Karpas-422 (cell line): ENCODE measurements at regions not wholly inside any gene's neighbourhood (a gene's known extent, or its start where the extent isn't known, plus 50 kb on each side); places are given as distances from the start of the nearest gene placed in this dataset.

Experiments used
- DNase-seq: peaks from one replicate; pipeline ENCODE4 v3.0.0-alpha.2; 2015
- H2AFZ ChIP-seq: fragments of 200-600 bp; sonication (generic); 2 replicates; pipeline ENCODE4 v1.6.1; 2014; ENCODE audit warnings: antibody characterized with exemption, low read length, mixed read lengths
- H3K27ac ChIP-seq: fragments of 200-600 bp; sonication (generic); 2 replicates; pipeline ENCODE4 v1.5.1; 2014; ENCODE audit warnings: mild to moderate bottlenecking, low read length, moderate library complexity
- H3K27me3 ChIP-seq: fragments of 200-600 bp; sonication (generic); 2 replicates; pipeline ENCODE4 v1.6.1; 2014; ENCODE audit warnings: low read length, mixed read lengths
- H3K36me3 ChIP-seq: fragments of 200-600 bp; sonication (generic); 2 replicates; pipeline ENCODE4 v1.6.1; 2014; ENCODE audit warnings: low read length, mixed read lengths; ENCODE audit not compliant: insufficient read depth
- H3K4me1 ChIP-seq: fragments of 200-600 bp; sonication (generic); 2 replicates; pipeline ENCODE4 v1.6.1; 2014; ENCODE audit warnings: mild to moderate bottlenecking, low read length, mixed read lengths
- H3K4me2 ChIP-seq: fragments of 200-600 bp; sonication (generic); 2 replicates; pipeline ENCODE4 v1.6.1; 2014; ENCODE audit warnings: low read length, low read depth, mild to moderate bottlenecking; ENCODE audit not compliant: poor library complexity, severe bottlenecking
- H3K4me3 ChIP-seq: fragments of 200-600 bp; sonication (generic); 2 replicates; pipeline ENCODE4 v1.5.1; 2014; ENCODE audit warnings: mild to moderate bottlenecking, antibody characterized with exemption, low read length, mixed read lengths
- H3K79me2 ChIP-seq: fragments of 200-600 bp; sonication (generic); 2 replicates; pipeline ENCODE4 v1.6.1; 2014; ENCODE audit warnings: mild to moderate bottlenecking, low read length, mixed read lengths
- H3K9ac ChIP-seq: fragments of 200-600 bp; sonication (generic); 2 replicates; pipeline ENCODE4 v1.6.0; 2014; ENCODE audit warnings: low read length
- H3K9me2 ChIP-seq: fragments of 200-600 bp; sonication (generic), shearing (Covaris generic); replicated peaks from 2 replicates; pipeline ENCODE4 v1.6.0; 2014; ENCODE audit warnings: mild to moderate bottlenecking, low read length, moderate library complexity; ENCODE audit not compliant: insufficient read depth
- H3K9me3 ChIP-seq: fragments of 300-700, 200-600 bp; sonication (generic); 2 replicates; pipeline ENCODE4 v1.6.1; 2014; ENCODE audit warnings: low read length, mixed read lengths
- H4K20me1 ChIP-seq: fragments of 200-600 bp; sonication (generic); 2 replicates; pipeline ENCODE4 v1.6.1; 2014; ENCODE audit warnings: mild to moderate bottlenecking, antibody characterized with exemption, low read length, low read depth; ENCODE audit not compliant: insufficient read depth

DNA sequence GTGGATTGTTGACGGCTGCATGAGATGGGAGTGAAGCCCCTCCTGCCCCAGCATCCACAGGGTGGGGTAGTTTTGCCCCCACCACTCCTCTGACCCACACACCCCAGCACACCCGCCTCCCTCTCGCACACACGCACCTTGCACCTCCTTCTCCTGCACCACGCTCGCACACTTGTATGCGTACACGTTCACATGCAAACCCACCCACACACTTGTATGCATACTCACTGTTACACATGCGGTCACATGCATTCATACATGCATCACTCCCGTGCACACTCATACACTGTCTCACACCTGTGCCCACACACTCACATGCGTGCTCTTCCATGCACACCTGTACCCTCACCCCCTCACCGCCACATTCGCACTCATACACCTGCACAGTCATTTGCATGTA, 70.5 kb upstream of the CIBAR2 start:
- Histone ChIP-seq H3K9ac (no peak overlapping the region), H4K20me1 (no peaks in the 10 kb centered on the region), H3K36me3 (no peaks in the 10 kb centered on the region), H3K9me3 (no peaks in the 10 kb centered on the region), H3K27me3 (no peaks in the 10 kb centered on the region), H2AFZ (no peak overlapping the region), H3K79me2 (no peaks in the 10 kb centered on the region), H3K27ac (no peak overlapping the region), H3K4me2 (no peak overlapping the region), H3K4me1 (no peaks in the 10 kb centered on the region), H3K9me2 (no peaks in the 10 kb centered on the region), H3K4me3 (no peak overlapping the region)
- DNase-seq, result no peak

DNA sequence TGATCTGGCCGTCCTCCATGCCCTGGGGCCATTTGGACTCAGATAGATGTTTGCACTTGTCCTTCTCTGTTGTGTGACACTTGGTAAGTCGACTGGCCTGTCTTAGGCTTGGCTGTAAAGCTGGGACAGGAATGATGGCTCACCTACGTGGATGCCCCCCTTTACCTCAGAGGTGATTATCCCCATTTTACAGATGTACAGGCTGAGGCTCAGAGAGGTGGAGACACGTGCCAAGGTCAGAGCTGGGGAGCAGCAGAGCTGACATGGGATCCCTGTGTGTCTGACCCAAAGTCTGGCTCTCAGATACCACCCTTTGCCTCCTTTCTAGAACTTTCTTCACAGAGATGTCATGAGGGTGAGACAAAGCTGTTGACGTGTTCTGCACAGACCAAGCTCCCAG, 71.3 kb upstream of the CIBAR2 start:
- H3K27me3 ChIP-seq, result no peaks in the 10 kb centered on the region
- no peak overlapping the region for H2AFZ ChIP-seq
- H3K27ac ChIP-seq, result no peak overlapping the region
- H3K36me3 ChIP-seq, result no peaks in the 10 kb centered on the region
- H3K4me3 ChIP-seq, result no peak overlapping the region
- H4K20me1 ChIP-seq, result no peaks in the 10 kb centered on the region
- H3K9me2 ChIP-seq, result no peaks in the 10 kb centered on the region
- H3K9me3 ChIP-seq, result no peaks in the 10 kb centered on the region
- DNase-seq, result no peak
- H3K4me1 ChIP-seq, result no peaks in the 10 kb centered on the region
- no peak overlapping the region for H3K9ac ChIP-seq
- no peak overlapping the region for H3K4me2 ChIP-seq
- no peaks in the 10 kb centered on the region for H3K79me2 ChIP-seq

DNA sequence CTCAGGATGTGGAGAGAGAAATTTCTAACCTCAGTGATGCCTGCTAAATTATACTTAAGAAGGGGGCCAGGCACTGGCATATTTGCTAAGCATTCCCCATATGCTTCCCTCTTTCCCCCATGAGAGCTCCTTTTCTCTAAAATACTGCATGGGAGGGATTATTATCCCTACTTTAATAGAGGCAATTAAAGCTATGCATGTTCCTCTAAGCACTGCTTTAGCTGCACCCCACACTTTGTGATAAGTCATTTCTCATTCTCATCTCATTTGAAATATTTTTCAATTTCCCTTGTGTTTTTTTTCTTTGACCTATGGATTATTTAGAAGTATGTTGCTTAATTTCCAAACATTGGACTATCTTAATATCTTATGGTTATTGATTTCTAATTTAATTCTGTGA, 72.1 kb upstream of the CIBAR2 start:
- Histone ChIP-seq H3K9me2 (no peaks in the 10 kb centered on the region), H3K4me3 (no peak overlapping the region), H3K9me3 (no peaks in the 10 kb centered on the region), H3K27ac (no peak overlapping the region), H2AFZ (no peak overlapping the region), H3K36me3 (no peaks in the 10 kb centered on the region), H3K27me3 (no peaks in the 10 kb centered on the region), H4K20me1 (no peaks in the 10 kb centered on the region), H3K4me2 (no peak overlapping the region), H3K4me1 (no peaks in the 10 kb centered on the region), H3K9ac (no peak overlapping the region), H3K79me2 (no peaks in the 10 kb centered on the region)
- no peak for DNase-seq

DNA sequence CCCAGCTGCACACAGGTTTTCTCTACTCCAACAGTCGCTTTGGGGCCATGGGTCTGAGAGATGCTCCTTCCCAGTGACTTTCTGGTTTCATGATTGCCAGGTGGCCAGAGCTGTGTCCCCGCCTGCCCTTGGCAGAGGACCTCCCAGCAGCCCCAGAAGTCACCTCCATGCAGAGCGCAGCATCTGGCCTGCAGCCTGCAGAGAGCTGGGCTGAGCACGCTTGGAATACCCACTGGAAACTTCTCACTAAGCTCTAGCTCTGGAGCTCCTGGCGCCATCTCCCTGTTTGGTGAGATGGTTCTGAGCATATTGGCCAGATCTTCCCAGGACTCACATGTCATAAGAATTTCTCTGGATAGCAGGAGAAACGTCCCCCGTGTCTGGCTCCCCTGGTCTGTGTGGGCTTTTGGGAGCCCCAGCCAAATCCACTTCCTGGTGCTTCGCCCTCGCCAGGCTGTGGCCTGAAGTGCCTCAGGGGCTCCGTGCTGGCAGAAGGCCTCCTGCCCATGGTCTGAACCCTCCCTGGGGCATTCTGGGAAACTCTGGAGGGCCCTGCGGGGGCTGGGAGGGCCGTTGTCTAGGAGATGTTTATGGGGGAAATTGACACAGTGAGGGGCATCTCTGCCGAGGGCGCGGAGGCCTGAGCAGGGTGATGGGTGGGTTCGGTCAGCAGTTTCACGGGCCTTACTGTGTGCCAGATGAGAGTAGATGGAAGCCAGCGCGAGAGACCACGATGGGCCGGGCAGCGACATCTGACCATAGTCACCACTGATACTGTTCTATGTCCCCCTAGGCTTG, 73.2 kb upstream of the CIBAR2 start:
- H3K4me1 ChIP-seq, result no peaks in the 10 kb centered on the region
- H3K9me2 ChIP-seq, result no peaks in the 10 kb centered on the region
- H3K27ac ChIP-seq, result no peak overlapping the region
- no peaks in the 10 kb centered on the region for H3K36me3 ChIP-seq
- no peaks in the 10 kb centered on the region for H3K27me3 ChIP-seq
- no peak overlapping the region for H3K4me3 ChIP-seq
- no peaks in the 10 kb centered on the region for H3K9me3 ChIP-seq
- no peak overlapping the region for H2AFZ ChIP-seq
- no peak overlapping the region for H3K4me2 ChIP-seq
- no peaks in the 10 kb centered on the region for H4K20me1 ChIP-seq
- no peak overlapping the region for H3K9ac ChIP-seq
- no peaks in the 10 kb centered on the region for H3K79me2 ChIP-seq
- DNase-seq, result no peak

DNA sequence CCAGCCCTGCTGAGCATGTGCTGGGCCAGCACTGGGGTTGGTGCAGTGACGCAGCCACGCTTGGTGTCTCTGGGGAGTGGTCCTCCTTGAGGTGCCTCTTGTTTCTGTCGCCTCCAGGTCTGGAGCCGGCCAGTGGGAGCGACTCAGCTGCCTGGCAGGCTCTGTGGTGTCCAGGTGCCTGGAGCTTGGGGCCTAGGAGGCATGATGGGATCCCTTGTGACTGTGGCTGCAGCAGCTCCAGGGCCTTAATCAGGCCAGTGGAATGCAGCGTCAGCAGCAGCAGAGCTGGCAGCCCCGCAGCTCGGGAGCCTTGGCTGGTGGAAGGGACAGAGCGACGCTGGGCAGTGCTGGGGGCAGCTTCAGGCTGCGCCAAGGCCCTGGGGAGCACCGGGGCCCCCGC, 74.7 kb upstream of the CIBAR2 start:
- Histone ChIP-seq H3K9me2 (no peaks in the 10 kb centered on the region), H3K79me2 (no peaks in the 10 kb centered on the region), H3K27me3 (no peaks in the 10 kb centered on the region), H3K4me1 (no peaks in the 10 kb centered on the region), H3K9ac (no peak overlapping the region), H3K9me3 (no peaks in the 10 kb centered on the region), H3K4me3 (no peak overlapping the region), H4K20me1 (no peaks in the 10 kb centered on the region), H3K4me2 (no peak overlapping the region), H3K27ac (no peak overlapping the region), H3K36me3 (no peaks in the 10 kb centered on the region), H2AFZ (no peak overlapping the region)
- DNase-seq, result no peak

DNA sequence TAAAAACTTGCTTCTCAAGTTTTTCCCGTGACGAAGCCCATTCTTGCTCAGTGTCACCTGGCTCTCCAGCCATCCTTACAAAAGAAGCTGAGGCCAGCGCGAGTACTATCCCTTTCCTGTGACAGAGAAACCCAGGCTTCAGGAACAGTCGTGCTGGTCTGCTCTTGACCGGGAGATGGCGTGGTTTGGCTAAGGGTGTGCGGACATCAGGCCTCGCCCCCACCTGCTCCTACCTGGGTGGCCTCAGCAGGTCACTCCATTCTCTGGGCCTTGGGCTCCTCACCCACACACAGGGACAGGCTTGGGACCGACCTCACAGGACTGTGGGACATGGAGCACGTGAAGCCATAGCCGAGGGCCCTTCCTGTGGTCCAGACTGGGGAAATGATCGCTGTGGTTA, 75.2 kb upstream of the CIBAR2 start:
- Histone ChIP-seq H3K36me3 (no peaks in the 10 kb centered on the region), H3K9ac (no peak overlapping the region), H3K9me2 (no peaks in the 10 kb centered on the region), H4K20me1 (no peaks in the 10 kb centered on the region), H3K9me3 (no peaks in the 10 kb centered on the region), H3K4me1 (no peaks in the 10 kb centered on the region), H3K4me2 (no peak overlapping the region), H3K27me3 (no peaks in the 10 kb centered on the region), H2AFZ (no peak overlapping the region), H3K4me3 (no peak overlapping the region), H3K27ac (no peak overlapping the region), H3K79me2 (no peaks in the 10 kb centered on the region)
- no peak for DNase-seq

DNA sequence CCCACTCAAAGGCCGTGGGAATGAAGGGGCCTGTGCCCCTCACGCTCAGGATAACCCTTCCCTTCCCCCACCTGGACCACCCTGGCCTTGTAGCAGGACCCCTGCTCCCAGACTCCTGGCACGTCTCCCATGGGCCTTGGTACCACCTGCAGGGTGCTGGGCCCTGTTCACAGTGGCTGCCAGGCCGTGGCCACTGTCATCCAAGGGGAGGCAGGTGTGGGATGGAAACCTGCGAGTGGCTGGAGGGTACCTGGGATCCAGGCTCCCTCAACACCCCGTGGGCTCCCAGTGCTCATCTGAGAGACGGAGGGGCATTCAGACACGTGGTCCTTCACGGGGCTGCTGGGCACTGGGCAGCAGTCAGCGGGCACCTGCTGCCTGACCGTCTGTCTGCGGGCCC, 75.6 kb upstream of the CIBAR2 start:
- no peaks in the 10 kb centered on the region for H3K36me3 ChIP-seq
- H3K9ac ChIP-seq, result no peak overlapping the region
- H2AFZ ChIP-seq, result no peak overlapping the region
- no peak for DNase-seq
- no peaks in the 10 kb centered on the region for H4K20me1 ChIP-seq
- no peak overlapping the region for H3K27ac ChIP-seq
- no peaks in the 10 kb centered on the region for H3K27me3 ChIP-seq
- no peaks in the 10 kb centered on the region for H3K9me2 ChIP-seq
- no peaks in the 10 kb centered on the region for H3K4me1 ChIP-seq
- H3K4me2 ChIP-seq, result no peak overlapping the region
- no peaks in the 10 kb centered on the region for H3K79me2 ChIP-seq
- no peaks in the 10 kb centered on the region for H3K9me3 ChIP-seq
- H3K4me3 ChIP-seq, result no peak overlapping the region

DNA sequence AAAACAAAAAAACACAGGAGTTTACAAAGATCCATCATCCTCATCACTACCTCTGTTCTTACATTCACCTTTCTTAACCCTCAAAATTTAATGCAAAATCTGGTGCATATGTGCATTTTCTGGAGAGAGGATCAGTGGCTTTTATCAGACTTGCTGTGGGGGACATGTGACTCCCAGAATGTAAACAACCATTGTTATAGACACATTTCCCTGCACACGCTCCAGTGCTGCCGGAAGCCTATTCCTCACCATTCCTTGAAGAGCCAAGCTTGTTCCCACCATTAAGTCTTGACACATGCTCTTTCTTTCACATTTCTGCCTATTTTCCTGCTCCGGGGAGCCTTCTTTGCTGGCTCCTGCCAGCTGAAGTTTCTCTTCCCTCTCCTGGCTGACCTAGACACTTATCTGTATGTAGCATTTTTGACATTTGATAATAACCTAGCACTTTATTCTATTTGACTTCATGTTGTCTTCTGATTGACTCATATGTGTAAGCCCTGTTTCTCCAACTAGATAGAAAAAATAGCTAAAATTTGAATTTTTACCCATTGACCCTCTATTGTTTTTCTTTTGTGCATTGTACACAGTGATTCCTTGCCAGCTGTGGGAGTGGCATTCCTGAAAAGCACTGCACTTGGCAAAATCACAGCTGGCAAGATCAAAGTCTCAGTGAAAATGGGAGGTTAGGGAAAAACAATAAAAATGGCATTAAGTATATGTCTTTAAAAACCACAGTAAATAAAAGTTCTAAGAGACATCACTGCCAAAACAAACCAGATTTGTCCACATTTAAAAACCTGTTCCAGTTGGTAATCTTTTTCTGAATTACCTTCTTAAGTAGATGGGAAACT, 76.8 kb upstream of the CIBAR2 start:
- H3K27ac ChIP-seq, result no peak overlapping the region
- H3K9me3 ChIP-seq, result no peaks in the 10 kb centered on the region
- H3K4me2 ChIP-seq, result no peak overlapping the region
- no peak for DNase-seq
- H4K20me1 ChIP-seq, result no peaks in the 10 kb centered on the region
- H2AFZ ChIP-seq, result no peak overlapping the region
- no peaks in the 10 kb centered on the region for H3K27me3 ChIP-seq
- H3K9me2 ChIP-seq, result no peaks in the 10 kb centered on the region
- H3K79me2 ChIP-seq, result no peaks in the 10 kb centered on the region
- H3K36me3 ChIP-seq, result no peaks in the 10 kb centered on the region
- no peaks in the 10 kb centered on the region for H3K4me1 ChIP-seq
- H3K4me3 ChIP-seq, result no peak overlapping the region
- no peak overlapping the region for H3K9ac ChIP-seq
